Lung microvascular endothelial cell (primary cell): ENCODE measurements at regions not wholly inside any gene's neighbourhood (a gene's known extent, or its start where the extent isn't known, plus 50 kb on each side); places are given as distances from the start of the nearest gene placed in this dataset.
A peak's percentile ranks its signal among the peaks of the same experiment; 100 is the strongest.
"Not testable (repeated sequence)": the region's sequence is repeated elsewhere in the genome, so short reads cannot be mapped to it uniquely, and the experiment has no call there.

Experiments used
- DNase-seq, 2 donors: peaks; one replicate each; pipeline versions ENCODE4 v3.0.0 to v3.0.0-alpha.2; 2010; ENCODE audit warnings: low read depth in 2 of 2

GRCh38 chr4:20050768-20051167 is 200.9 kb upstream of the SLIT2 start:
- DNase-seq = no peak

- no peak for DNase-seq
These were observed 201.8 kb upstream of the SLIT2 start for GRCh38 chr4:20049889-20050288.

GRCh38 chr4:20046931-20047677 is 204.6 kb upstream of the SLIT2 start:
- DNase-seq = no peak

DNA sequence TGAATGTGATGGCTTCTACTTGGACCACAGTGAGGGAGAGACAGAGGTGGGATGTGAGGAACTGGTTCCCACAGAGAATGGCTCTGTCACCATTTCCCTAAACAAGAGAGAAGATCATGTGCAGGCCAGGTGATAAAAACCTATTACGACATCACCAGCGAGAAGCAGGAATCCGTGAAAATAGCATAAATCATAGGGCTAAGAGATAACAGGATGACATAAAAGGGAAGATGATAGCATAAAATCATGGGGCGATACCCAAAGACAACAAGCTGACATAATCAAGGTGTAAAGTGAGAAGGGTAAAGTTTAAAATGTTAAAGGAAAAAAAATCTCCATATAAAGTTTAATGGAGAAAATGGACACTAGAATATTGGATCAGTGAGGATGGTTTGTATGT is 205.5 kb upstream of the SLIT2 start:
- DNase-seq = no peak

- no peak for DNase-seq
These were observed 206.7 kb upstream of the SLIT2 start for GRCh38 chr4:20044966-20045365.

DNA sequence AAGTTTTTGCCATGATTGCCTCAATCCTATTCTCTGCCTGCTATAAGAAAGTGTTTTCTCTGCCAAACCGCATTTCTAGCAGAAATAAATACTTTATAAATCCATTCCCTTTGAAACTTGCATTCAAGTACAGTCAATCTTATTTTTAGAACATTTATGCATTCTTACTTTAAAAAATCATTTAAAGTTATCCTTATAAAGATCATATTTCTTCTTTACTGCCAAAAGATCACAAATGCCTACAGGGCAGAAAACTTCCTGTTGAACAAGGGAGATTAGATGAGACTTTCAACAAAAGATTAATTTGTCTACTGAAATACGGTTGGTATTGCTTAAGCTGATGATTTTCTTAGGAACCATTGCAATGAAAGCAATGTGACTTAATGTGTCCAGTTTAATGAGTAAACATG is 207.2 kb upstream of the SLIT2 start:
- peak in 1 of 2 donors; percentile 14 for DNase-seq

DNA sequence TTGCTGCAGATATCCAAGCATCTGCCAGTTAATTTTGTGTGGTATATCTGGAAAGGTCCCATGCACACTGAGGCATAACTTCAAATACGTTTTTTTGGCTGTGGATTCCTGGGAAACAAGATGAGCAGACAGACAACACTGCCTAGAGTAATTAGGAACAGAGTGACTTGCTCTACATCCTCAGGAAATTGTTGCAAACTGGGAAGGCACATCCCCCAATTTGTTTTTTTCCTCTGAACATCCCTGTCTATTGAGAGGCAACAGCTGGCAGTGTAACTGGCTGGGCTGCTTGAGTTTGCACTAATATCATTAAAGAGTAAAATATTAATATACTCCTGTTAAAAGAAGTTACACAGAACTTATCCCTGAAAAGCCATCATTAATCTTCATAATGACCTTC is 207.7 kb upstream of the SLIT2 start:
- DNase-seq = peak in 1 of 2 donors; percentile 46

- DNase-seq = peak in 1 of 2 donors; percentile 69
These were observed 208.9 kb upstream of the SLIT2 start for GRCh38 chr4:20042769-20043168.

- no peak for DNase-seq
These were observed 209.8 kb upstream of the SLIT2 start for GRCh38 chr4:20041839-20042407.

DNA sequence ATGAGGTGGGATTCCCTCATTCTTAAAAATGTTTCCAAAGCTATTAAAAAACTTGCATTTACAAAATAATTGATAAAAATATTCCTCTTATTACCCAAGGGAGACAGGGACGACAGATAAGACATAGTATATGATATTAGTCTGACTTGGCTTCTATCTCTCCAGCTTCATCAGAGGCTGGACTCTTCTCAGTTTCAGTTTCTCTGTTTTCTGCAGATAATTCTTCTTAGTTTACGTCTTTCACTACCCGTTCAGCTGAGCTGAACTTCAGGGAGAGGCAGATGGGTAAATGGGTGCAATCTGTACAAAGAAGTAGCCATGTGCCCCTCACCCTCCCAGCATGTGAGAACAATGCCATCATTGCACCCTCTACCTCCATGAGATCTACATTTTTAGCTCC is 214.0 kb upstream of the SLIT2 start:
- no peak for DNase-seq

GRCh38 chr4:20030108-20030507 is 221.6 kb upstream of the SLIT2 start:
- DNase-seq = no peak

- DNase-seq = peak in 1 of 2 donors; percentile 78
These were observed 223.1 kb upstream of the SLIT2 start for GRCh38 chr4:20028645-20029044.

DNA sequence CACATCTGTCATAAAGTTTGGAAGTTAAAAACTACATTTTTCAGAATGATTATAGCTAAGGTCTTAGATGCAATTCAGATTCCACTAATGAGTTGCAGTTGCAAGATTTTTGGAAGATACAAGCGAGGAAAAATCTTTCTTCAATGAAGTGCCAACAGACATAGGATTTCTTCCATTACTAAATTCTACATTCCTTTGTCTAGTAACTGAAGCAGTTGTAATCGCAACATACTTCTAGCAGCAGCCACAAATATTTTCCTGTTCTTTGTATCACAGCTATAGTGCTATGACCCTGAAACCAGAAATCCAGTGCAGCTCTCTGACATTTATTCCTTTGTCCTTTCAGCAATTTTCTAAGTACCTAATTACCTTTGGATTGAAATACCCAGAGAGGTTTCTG is 225.2 kb upstream of the SLIT2 start:
- no peak for DNase-seq

DNA sequence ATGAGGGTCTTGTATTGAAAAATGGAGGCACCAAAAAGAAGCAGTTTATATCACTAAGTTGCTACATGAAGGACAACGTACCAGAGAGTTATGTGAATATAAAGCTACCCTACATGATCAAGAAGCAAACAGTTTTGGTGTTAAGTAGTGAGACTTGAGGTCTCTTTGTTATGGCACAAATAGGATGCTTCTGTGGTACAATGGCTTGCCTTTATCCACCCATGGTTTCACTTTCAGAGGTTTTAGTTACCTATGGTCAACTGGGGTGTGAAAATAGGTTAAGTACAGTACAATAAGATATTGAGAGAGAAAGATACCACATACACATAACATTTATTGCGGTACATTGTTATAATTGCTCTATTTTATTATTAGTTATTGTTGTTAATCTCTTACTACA is 229.2 kb upstream of the SLIT2 start:
- no peak for DNase-seq

DNA sequence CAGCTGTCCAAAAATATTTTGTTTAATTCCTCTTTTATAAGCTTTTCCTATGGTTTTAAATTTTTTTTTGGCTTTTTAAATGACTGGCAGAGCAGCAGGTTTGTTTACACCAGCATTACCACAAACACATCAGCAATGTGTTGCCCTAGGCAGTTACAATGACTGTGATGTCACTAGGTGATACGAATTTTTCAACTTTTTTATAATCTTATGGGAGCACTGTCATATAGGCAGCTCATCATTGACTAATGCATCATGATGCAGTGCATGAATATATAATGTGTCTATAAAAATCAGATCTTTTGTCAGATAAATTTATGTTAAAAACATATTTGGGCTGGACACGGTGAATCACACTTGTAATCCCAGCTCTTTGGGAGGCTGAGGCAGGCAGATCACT is 231.6 kb upstream of the SLIT2 start:
- no peak for DNase-seq

DNA sequence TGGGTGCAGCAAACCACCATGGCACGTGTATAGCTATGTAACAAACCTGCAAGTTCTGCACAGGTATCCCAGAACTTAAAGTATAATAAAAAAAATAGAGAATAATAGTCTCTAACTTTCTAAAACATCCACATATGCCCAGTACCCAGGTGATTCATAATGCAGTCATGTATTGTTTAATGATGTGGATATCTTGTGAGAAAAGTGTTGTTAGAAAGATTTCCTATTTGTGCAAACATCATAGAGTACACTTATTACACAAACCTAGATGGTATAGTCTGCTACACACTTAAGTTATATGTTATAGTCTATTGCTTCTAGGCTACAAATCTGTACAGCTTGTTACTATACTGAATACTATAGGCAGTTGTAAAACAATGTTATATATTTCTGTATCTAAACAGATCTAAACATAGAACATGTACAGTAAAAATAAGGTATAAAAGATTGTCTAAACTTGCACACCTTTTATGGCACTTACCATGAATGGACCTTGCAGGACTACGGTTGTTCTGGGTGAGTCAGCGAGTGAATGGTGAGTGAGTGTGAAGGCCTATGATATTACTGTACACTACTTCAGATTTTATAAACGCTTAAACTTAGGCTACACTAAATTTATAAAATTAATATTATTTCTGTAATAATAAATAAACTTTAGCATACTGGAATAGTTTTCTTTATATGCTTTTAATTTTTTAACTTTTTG is 232.2 kb upstream of the SLIT2 start:
- DNase-seq = peak in 1 of 2 donors; percentile 25

- peak in 1 of 2 donors; percentile 50 for DNase-seq
These were observed 234.0 kb upstream of the SLIT2 start for GRCh38 chr4:20017777-20018115.

- no peak for DNase-seq
These were observed 234.5 kb upstream of the SLIT2 start for GRCh38 chr4:20017070-20017776.

- DNase-seq = no peak
These were observed 236.0 kb upstream of the SLIT2 start for GRCh38 chr4:20015636-20016224.

GRCh38 chr4:20003836-20004558 is 247.7 kb upstream of the SLIT2 start:
- DNase-seq = not testable (repeated sequence)

- no peak for DNase-seq
These were observed 251.8 kb upstream of the SLIT2 start for GRCh38 chr4:19999775-20000414.
